Tibial nerve (tissue), 4 donors: ENCODE measurements at regions not wholly inside any gene's neighbourhood (a gene's known extent, or its start where the extent isn't known, plus 50 kb on each side); places are given as distances from the start of the nearest gene placed in this dataset.
"Not testable (repeated sequence)": the region's sequence is repeated elsewhere in the genome, so short reads cannot be mapped to it uniquely, and the experiment has no call there.

Source experiments
- DNase-seq, 2 donors: peaks; one replicate each; pipeline ENCODE4 v3.0.0-alpha.2; 2019; ENCODE audit warnings: low spot score in 2 of 2
- H3K27ac ChIP-seq, 4 donors: fragments of 200-600 bp; sonication (generic) in 3 of 4; one replicate each; pipeline ENCODE4 v1.5.1; 2017 to 2019; ENCODE audit warnings: mild to moderate bottlenecking in 1 of 4
- H3K27me3 ChIP-seq, 2 donors: fragments of 200-600 bp; sonication (generic) in 1 of 2; one replicate each; pipeline versions ENCODE4 v1.5.1 to v1.6.0; 2017 to 2019
- H3K36me3 ChIP-seq, 3 donors: fragments of 200-600 bp; sonication (generic); one replicate each; pipeline ENCODE4 v1.5.1; 2018 to 2019
- H3K4me1 ChIP-seq, 4 donors: fragments of 200-600 bp; sonication (generic) in 3 of 4; one replicate each; pipeline ENCODE4 v1.5.1; 2017 to 2019
- H3K4me3 ChIP-seq, 4 donors: fragments of 200-600 bp; sonication (generic) in 3 of 4; one replicate each; pipeline ENCODE4 v1.5.1; 2017 to 2019; ENCODE audit warnings: mild to moderate bottlenecking in 1 of 4, moderate library complexity in 1 of 4
- H3K9me3 ChIP-seq, 4 donors: fragments of 200-600 bp; sonication (generic) in 3 of 4; one replicate each; pipeline ENCODE4 v1.5.1; 2017 to 2019
- WGBS, 2 donors: methylation state at CpG; one replicate each; pipeline ENCODE4 v1.1.5; 2018; 5-methylcytosine and 5-hydroxymethylcytosine counted together

DNA sequence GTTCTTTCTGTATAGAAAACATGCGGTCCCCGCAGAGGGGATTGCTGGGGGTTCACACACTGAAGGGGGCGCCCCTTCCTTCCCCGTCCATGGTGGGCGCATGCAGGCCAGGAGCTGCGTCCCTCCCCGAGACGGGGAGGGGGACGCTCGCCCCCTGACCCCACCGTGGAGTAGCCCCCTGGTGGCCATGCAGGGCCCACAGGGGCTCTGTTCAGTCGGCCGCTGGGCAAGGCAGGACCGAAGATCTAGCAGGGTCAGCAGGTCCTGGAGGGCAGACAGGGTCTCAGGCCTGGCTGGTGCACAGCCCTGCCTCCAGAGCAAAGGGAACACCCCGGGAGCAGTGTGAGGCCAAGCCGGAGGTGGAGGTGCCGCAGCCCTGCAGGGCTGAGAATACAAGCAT, 4446.4 kb upstream of the TPTE start:
- not testable (repeated sequence) for H3K9me3 ChIP-seq, H3K27ac ChIP-seq, H3K36me3 ChIP-seq, DNase-seq, H3K4me3 ChIP-seq, H3K27me3 ChIP-seq, H3K4me1 ChIP-seq
- no CpG with 5 or more reads among the region's 17 CpGs for WGBS, 2 donors

- no CpG with 5 or more reads among the region's 24 CpGs for WGBS, 2 donors
- H3K4me1 ChIP-seq, H3K4me3 ChIP-seq, DNase-seq, H3K27me3 ChIP-seq, H3K9me3 ChIP-seq, H3K27ac ChIP-seq, H3K36me3 ChIP-seq: not testable (repeated sequence)
Observed at GRCh38 chr21:6075627-6076208, 4445.7 kb upstream of the TPTE start.

DNA sequence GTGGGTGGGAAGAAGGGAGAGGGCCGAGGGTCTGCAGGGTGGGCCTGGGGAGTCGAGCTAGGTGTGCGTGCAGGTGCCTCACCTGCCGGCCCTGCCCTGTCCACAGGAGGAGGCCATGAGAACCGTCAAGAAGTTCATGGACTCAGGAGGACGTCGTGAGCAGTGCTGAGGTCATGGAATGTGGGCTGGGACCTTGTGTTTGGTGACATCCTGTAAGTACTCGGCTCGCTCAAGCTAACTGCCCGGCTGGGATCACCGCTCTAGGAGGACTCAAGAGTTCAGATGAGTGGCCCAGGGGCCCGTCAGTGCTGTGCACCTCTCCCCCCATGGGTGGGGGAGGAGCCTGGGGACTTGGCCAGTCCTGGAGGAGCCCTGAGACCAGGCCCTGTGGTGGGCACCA, 4444.0 kb upstream of the TPTE start:
- not testable (repeated sequence) for H3K27ac ChIP-seq, DNase-seq, H3K4me3 ChIP-seq, H3K9me3 ChIP-seq, H3K27me3 ChIP-seq, H3K36me3 ChIP-seq, H3K4me1 ChIP-seq
- no CpG with 5 or more reads among the region's 12 CpGs for WGBS, 2 donors

DNA sequence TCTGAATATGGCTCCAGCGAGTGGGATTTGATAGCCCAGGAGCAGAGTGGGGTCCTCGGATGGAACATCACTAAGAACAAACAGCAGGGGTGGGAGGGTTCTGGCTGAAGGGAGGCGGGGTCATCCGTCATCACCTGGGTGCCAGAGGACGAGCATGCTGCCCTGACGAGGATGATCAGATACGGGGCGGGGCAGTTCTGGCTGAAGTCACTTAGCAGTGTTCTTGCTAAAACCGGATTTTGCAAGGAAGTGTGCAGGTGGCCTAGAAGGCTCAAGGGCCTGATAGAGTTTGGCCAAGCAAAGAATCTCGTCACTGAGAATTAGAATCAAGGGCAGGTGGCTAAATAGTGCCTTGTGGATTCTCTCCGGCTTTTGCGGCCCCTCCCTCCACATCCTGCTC, 4442.5 kb upstream of the TPTE start:
- not testable (repeated sequence) for H3K4me3 ChIP-seq, H3K27me3 ChIP-seq, H3K9me3 ChIP-seq, H3K4me1 ChIP-seq, DNase-seq, H3K27ac ChIP-seq, H3K36me3 ChIP-seq
- WGBS, 2 donors, result 90% methylated on average over 2 of the region's 12 CpGs; no CpG with 5 or more reads in 1 of the 2 donors

DNA sequence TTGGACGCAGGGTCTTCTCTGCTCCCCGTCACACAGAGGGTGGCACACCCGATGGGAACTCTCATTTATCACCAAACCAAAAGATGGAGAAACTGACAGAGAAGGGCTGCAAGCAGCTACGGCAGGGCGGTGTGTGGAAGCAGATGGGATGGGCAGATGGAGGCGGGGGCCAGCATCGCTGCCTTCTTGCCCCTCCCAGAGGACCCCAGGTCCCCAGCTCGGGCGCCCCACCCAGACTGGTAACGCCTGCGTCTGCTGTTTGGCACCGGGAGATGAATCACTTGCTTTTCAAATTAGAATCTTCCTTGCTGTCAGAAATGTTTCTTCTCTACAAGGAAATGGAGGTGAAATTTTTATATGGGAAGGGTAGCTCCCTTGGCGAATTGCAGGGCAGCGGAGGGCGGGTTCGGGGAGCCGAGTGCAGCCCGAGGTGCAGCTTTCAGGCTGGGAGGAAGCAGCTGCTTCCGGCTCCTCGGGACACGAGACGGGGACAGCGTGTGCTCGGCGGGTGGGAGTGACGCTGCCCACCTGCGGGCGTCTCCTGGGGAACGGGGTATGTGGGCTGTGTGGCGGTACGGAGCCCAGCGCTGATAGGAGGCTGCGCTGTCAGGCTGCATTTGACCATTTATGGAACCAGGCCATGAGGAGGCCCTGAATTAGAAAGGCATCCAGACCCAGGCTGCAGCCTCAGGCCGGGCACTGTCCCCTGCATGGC, 4440.3 kb upstream of the TPTE start:
- WGBS, 2 donors, result no CpG with 5 or more reads among the region's 34 CpGs
- not testable (repeated sequence) for H3K9me3 ChIP-seq, H3K4me3 ChIP-seq, H3K4me1 ChIP-seq, H3K27ac ChIP-seq, DNase-seq, H3K36me3 ChIP-seq, H3K27me3 ChIP-seq

- not testable (repeated sequence) for H3K36me3 ChIP-seq, H3K27ac ChIP-seq, H3K27me3 ChIP-seq, H3K4me1 ChIP-seq, H3K4me3 ChIP-seq, DNase-seq, H3K9me3 ChIP-seq
- WGBS, 2 donors, result no CpG with 5 or more reads among the region's 12 CpGs
Observed at GRCh38 chr21:6082166-6082565, 4439.2 kb upstream of the TPTE start.

DNA sequence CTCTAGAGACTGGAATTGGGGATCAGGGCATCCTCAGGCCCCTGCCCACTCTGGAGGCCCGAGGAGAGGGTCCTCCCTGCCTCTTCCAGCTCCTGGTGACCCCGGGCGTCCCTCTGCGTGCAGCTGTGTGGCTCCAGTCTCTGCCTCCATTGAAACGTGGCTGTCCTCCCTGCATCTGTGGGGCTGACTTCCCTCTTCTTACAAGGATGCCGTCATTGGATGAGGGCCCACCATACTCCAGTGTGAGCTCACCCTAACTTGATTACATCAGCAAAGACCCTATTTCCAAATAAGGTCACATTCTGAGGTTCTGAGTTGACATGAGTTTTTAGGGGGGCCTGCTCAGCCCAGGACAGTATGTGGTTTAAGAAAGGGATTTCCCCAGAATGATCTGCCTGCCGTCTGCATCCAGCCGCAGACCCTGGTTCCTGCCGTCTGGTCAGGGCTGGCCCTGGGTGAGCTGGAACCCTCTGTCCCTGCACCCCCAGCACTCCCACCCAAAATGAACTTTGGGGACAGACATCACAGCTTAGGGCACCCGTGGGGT, 4437.7 kb upstream of the TPTE start:
- no CpG with 5 or more reads among the region's 10 CpGs for WGBS, 2 donors
- H3K4me3 ChIP-seq, H3K36me3 ChIP-seq, H3K27me3 ChIP-seq, DNase-seq, H3K4me1 ChIP-seq, H3K9me3 ChIP-seq, H3K27ac ChIP-seq: not testable (repeated sequence)

DNA sequence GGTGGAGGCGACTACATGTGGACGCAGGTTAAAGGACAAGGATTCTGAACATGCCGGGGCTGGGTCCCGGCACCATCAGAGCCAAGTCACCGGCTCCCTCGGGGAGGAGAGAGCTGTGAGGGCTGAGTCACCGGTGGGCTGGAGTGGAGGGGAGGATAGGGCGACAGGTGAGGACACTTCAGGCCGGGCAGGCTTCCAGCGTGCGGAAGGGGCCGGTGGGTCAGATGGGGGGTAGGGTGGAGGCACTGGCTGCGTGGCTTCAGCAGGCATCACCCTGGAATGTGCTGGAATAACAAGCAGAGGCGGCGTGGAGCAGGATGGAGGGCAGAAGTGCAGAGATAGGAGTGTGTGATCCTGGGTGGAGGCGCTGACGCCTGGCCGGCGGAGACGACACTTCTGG, 4435.3 kb upstream of the TPTE start:
- not testable (repeated sequence) for H3K4me3 ChIP-seq, H3K4me1 ChIP-seq, H3K36me3 ChIP-seq, DNase-seq, H3K27ac ChIP-seq, H3K9me3 ChIP-seq, H3K27me3 ChIP-seq
- WGBS, 2 donors, result no CpG with 5 or more reads among the region's 20 CpGs

DNA sequence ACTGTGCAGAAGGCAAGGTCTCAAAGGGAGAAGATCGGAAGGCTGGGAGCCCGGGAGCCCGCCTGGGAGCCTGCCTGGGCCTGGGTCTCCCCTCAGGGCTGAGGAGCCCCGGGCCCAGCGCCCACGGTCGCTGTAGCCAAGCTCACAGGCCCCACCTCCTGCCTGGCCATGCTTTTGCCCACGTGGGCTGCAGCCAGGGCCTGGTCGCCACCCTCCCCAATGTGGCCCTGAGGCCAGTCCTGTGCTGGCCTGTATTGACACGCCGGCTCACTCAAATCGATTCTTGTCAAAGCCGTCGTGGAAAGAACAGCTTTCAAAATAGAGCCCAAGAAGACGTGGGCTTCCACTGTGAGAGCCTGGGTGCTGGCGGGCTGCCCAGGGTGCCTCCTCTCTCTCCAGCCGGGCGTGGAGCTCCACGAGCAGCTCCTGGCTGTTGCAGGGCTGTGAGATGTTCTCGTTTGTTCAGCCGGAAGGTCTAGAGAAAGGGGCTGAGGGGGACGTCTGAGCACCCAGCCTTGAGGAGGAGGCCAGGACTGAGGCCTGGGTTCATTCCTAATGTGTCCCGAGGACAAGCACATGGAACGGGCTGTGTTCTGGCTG, 4433.7 kb upstream of the TPTE start:
- H3K27me3 ChIP-seq, H3K36me3 ChIP-seq, H3K4me1 ChIP-seq, H3K4me3 ChIP-seq, H3K9me3 ChIP-seq, H3K27ac ChIP-seq, DNase-seq: not testable (repeated sequence)
- no CpG with 5 or more reads among the region's 24 CpGs for WGBS, 2 donors

- no CpG with 5 or more reads among the region's 24 CpGs for WGBS, 2 donors
- H3K27ac ChIP-seq, H3K36me3 ChIP-seq, H3K4me1 ChIP-seq, H3K27me3 ChIP-seq, H3K9me3 ChIP-seq, DNase-seq, H3K4me3 ChIP-seq: not testable (repeated sequence)
Observed at GRCh38 chr21:6090286-6090908, 4431.0 kb upstream of the TPTE start.

DNA sequence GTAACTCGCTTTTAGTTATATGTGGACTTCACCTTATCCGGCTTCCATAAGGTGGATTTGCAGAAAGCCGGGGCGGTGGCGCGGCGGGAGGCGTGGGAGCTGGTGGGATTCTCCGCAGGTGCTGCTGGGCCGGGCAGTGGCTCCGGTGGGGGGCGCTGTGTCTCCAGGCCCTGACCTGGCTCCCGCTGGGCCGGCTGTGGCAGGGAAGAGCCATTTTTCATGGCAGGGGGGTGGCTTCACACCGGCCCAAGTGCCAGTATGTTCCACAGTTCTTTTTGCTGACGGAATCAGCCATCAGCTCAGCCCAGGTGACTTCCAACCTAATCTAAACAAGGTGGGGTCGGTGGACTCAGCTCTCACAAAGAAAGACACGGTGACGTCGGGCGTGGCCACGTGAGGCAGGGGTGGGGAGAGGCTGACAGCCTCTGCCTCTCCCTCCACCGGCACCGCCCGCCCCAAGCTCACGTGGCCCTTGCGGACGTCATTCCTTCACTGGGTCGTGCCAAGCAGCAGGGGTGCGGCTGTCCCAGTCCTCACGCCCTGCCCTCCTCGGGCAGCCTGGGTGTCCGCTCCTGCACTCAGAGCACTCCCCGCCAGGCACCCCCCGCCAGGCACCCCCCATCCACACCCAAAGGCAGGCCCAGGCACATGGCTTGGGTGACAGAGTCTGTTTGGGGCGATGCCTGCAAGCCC, 4429.9 kb upstream of the TPTE start:
- not testable (repeated sequence) for H3K27ac ChIP-seq, H3K4me1 ChIP-seq, H3K4me3 ChIP-seq, H3K9me3 ChIP-seq, H3K27me3 ChIP-seq, DNase-seq, H3K36me3 ChIP-seq
- WGBS, 2 donors, result no CpG with 5 or more reads among the region's 36 CpGs

DNA sequence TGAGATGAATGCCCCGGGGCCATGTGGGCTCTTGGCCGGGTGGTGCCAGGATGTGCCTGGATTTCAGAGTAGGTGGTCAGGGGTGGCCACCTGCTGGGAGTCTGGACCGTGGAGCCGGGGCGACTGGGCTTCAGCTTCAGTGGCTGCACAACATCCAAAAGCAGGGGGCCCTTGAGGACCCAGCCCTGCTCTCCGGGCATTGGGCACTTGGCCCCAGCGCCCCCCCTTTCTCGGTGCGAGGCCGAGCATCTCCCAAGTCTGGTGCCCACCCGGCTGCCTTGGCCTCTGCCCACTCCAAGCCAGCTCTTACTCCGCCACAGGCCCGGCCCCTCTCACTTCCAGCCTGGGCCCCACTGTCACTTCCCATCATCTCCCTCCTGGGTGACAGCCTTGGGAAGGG, 4429.0 kb upstream of the TPTE start:
- DNase-seq, H3K4me1 ChIP-seq, H3K27ac ChIP-seq, H3K36me3 ChIP-seq, H3K9me3 ChIP-seq, H3K4me3 ChIP-seq, H3K27me3 ChIP-seq: not testable (repeated sequence)
- WGBS, 2 donors, result no CpG with 5 or more reads among the region's 13 CpGs

GRCh38 chr21:6093419-6093818, 4428.0 kb upstream of the TPTE start:
- not testable (repeated sequence) for H3K9me3 ChIP-seq, H3K4me1 ChIP-seq, H3K36me3 ChIP-seq, H3K4me3 ChIP-seq, H3K27ac ChIP-seq, DNase-seq, H3K27me3 ChIP-seq
- WGBS, 2 donors, result 80% methylated on average over 4 of the region's 32 CpGs; no CpG with 5 or more reads in 1 of the 2 donors
